MM.1S (cell line): ENCODE measurements at regions not wholly inside any gene's neighbourhood (a gene's known extent, or its start where the extent isn't known, plus 50 kb on each side); places are given as distances from the start of the nearest gene placed in this dataset.

Experiments used
- DNase-seq: peaks from one replicate; pipeline ENCODE4 v3.0.0-alpha.2; 2015
- H2AFZ ChIP-seq: fragments of 300-600 bp; sonication (generic); 2 replicates; pipeline ENCODE4 v1.6.0; 2016; ENCODE audit warnings: antibody characterized with exemption, low read length
- H3F3A ChIP-seq: fragments of 300-600 bp; sonication (generic); 2 replicates; pipeline ENCODE4 v1.6.1; 2016; ENCODE audit warnings: mild to moderate bottlenecking, antibody characterized with exemption, low read length, moderate library complexity, mixed read lengths; ENCODE audit not compliant: insufficient read depth
- H3K27ac ChIP-seq: fragments of 300-600 bp; sonication (generic); 2 replicates; pipeline ENCODE4 v1.5.1; 2016; ENCODE audit warnings: mild to moderate bottlenecking, low read length
- H3K27me3 ChIP-seq: fragments of 300-600 bp; sonication (generic); replicated peaks from 2 replicates; pipeline ENCODE4 v1.6.0; 2016; ENCODE audit warnings: low read length; ENCODE audit not compliant: insufficient read depth
- H3K36me3 ChIP-seq: fragments of 300-600 bp; sonication (generic); replicated peaks from 2 replicates; pipeline ENCODE4 v1.6.1; 2016; ENCODE audit warnings: mild to moderate bottlenecking, low read length, mixed read lengths; ENCODE audit not compliant: insufficient read depth
- H3K4me1 ChIP-seq: fragments of 300-600 bp; sonication (generic); 2 replicates; pipeline ENCODE4 v1.6.1; 2016; ENCODE audit warnings: low read length, mixed read lengths
- H3K4me2 ChIP-seq: fragments of 300-600 bp; sonication (generic); 2 replicates; pipeline ENCODE4 v1.6.0; 2016; ENCODE audit warnings: low read depth, low read length
- H3K4me3 ChIP-seq: fragments of 300-600 bp; sonication (generic); 2 replicates; pipeline ENCODE4 v1.5.1; 2016; ENCODE audit warnings: low read length, mixed read lengths
- H3K79me2 ChIP-seq: fragments of 300-600 bp; sonication (generic); 2 replicates; pipeline ENCODE4 v1.6.1; 2016; ENCODE audit warnings: mixed run types, low read length, mixed read lengths
- H3K9ac ChIP-seq: fragments of 300-600 bp; sonication (generic); 2 replicates; pipeline ENCODE4 v1.6.1; 2016; ENCODE audit warnings: low read length, mixed read lengths
- H3K9me2 ChIP-seq: fragments of 300-600 bp; sonication (generic); replicated peaks from 2 replicates; pipeline ENCODE4 v1.6.1; 2016; ENCODE audit warnings: mild to moderate bottlenecking, low read length, mixed read lengths; ENCODE audit not compliant: insufficient read depth
- H3K9me3 ChIP-seq: fragments of 300-600 bp; sonication (generic); replicated peaks from 2 replicates; pipeline ENCODE4 v1.6.1; 2016; ENCODE audit warnings: mild to moderate bottlenecking, low read length, mixed read lengths; ENCODE audit not compliant: insufficient read depth
- H4K20me1 ChIP-seq: fragments of 300-600 bp; sonication (generic); 2 replicates; pipeline ENCODE4 v1.6.1; 2016; ENCODE audit warnings: mild to moderate bottlenecking, low read length, moderate library complexity, mixed read lengths; ENCODE audit not compliant: insufficient read depth
- EZH2 ChIP-seq: fragments of 300-600 bp; sonication (generic); optimal IDR thresholded peaks from 2 replicates; pipeline ENCODE3; 2017; ENCODE audit warnings: low read depth, mild to moderate bottlenecking, antibody characterized with exemption, low read length, mixed read lengths
- EZH2phosphoT487 ChIP-seq: fragments of 300-600 bp; sonication (generic); IDR thresholded peaks from 2 replicates; pipeline ENCODE4 v1.6.1; 2018; ENCODE audit warnings: antibody characterized with exemption, low read length
- TF ChIP-seq, protein P1 (sequence below): fragments of 300-600 bp; sonication (generic); IDR thresholded peaks from 2 replicates; pipeline ENCODE4 v1.5.1; 2016; ENCODE audit warnings: antibody characterized with exemption, low read length, mixed read lengths

DNA sequence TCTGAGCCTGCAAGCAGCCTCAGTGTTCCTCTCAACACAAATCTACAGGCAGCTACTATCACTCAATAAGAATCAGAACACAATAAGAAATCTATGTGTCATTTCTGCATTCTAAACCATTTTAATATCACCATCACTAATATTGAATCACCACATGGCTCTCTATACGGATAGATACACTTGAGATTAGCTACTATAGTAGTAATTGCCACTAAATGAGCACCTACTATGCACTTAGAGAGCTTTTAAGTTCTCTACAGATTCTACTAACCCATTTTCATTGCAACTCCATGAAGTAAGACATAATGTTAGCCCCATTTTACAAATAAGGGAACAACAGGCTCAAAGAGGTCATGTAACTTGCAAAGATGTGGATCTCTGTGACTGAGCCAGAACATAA is 132.8 kb upstream of the DYNLRB2 start:
- no peaks in the 10 kb centered on the region for H3K9me2 ChIP-seq
- no peak overlapping the region for H3K4me3 ChIP-seq
- no peaks in the 10 kb centered on the region for H3K4me1 ChIP-seq
- no peaks in the 10 kb centered on the region for H3K9me3 ChIP-seq
- no peak for TF ChIP-seq EZH2
- TF ChIP-seq EZH2phosphoT487, result no peak
- TF ChIP-seq, protein P1, sequence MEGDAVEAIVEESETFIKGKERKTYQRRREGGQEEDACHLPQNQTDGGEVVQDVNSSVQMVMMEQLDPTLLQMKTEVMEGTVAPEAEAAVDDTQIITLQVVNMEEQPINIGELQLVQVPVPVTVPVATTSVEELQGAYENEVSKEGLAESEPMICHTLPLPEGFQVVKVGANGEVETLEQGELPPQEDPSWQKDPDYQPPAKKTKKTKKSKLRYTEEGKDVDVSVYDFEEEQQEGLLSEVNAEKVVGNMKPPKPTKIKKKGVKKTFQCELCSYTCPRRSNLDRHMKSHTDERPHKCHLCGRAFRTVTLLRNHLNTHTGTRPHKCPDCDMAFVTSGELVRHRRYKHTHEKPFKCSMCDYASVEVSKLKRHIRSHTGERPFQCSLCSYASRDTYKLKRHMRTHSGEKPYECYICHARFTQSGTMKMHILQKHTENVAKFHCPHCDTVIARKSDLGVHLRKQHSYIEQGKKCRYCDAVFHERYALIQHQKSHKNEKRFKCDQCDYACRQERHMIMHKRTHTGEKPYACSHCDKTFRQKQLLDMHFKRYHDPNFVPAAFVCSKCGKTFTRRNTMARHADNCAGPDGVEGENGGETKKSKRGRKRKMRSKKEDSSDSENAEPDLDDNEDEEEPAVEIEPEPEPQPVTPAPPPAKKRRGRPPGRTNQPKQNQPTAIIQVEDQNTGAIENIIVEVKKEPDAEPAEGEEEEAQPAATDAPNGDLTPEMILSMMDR, result no peak
- DNase-seq, result no peak
- H3F3A ChIP-seq, result no peaks in the 10 kb centered on the region
- no peak overlapping the region for H3K27ac ChIP-seq
- no peaks in the 10 kb centered on the region for H3K79me2 ChIP-seq
- no peaks in the 10 kb centered on the region for H4K20me1 ChIP-seq
- H2AFZ ChIP-seq, result no peak overlapping the region
- H3K9ac ChIP-seq, result no peak overlapping the region
- H3K4me2 ChIP-seq, result no peak overlapping the region
- H3K36me3 ChIP-seq, result no peaks in the 10 kb centered on the region
- no peaks in the 10 kb centered on the region for H3K27me3 ChIP-seq

DNA sequence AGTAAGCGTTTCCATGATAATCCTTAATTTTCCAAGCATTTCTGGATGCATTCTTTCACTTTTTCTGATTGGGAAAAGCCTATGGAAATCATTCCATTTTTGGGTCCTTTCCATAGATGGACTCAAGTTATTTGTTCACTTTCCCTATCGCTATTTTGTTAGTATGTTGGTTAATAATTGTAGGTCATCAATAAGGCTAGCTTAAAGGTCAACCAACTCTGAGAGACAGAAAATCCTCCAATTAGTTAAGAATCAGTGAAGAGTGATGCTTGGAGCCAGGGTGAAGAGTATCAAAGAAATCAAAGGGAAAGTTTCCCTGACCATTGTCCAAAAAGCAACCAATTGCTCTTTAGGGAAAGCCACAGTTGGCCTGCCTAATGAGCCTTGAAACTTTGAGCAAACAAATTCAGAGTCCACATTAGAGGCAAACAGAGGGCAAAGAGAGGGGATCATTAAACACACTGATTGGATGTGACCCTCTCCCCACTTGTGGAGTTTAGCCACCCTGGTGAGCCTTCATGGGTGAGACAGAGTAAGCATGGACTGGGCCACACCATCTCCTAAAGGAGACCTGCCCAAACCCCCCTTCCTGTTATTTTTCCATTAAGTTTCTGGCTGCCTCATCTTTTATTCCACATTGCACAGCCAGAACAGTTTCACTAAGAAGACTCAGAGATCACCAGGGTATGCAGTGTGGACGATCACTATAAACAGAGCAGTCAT is 133.4 kb upstream of the DYNLRB2 start:
- no peaks in the 10 kb centered on the region for H3K79me2 ChIP-seq
- no peak overlapping the region for H3K27ac ChIP-seq
- H4K20me1 ChIP-seq, result no peaks in the 10 kb centered on the region
- no peak for TF ChIP-seq EZH2
- TF ChIP-seq, protein P1, result no peak
- TF ChIP-seq EZH2phosphoT487, result no peak
- no peaks in the 10 kb centered on the region for H3K4me1 ChIP-seq
- no peak overlapping the region for H3K4me2 ChIP-seq
- H3F3A ChIP-seq, result no peaks in the 10 kb centered on the region
- no peak for DNase-seq
- H3K36me3 ChIP-seq, result no peaks in the 10 kb centered on the region
- H3K9me2 ChIP-seq, result no peaks in the 10 kb centered on the region
- no peaks in the 10 kb centered on the region for H3K9me3 ChIP-seq
- no peak overlapping the region for H3K4me3 ChIP-seq
- H2AFZ ChIP-seq, result no peak overlapping the region
- no peak overlapping the region for H3K9ac ChIP-seq
- no peaks in the 10 kb centered on the region for H3K27me3 ChIP-seq

DNA sequence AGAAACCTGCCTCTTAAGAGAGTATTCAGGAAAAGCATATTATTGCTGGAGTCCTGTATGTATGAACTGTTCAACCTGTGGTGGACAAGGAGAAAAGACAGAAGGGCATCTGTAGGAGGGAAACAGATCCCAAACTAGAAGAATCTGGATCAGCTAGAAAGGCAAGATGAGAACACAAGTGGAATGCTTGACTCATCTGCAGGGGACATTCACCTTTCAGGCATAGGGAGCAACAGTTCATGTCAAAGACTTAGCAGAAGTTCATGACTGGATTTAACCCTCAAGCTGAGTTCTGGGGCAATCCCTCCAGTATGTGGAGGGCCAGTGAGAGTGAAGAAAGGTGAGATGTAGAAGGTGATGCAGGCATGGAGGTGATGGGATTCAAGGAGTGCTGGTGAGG is 135.9 kb upstream of the DYNLRB2 start:
- TF ChIP-seq, protein P1, result no peak
- no peak for TF ChIP-seq EZH2phosphoT487
- no peak for TF ChIP-seq EZH2

More for the DNA sequence above, 135.9 kb upstream of the DYNLRB2 start:
- Histone ChIP-seq H3K4me1 (no peaks in the 10 kb centered on the region), H3K9me2 (no peaks in the 10 kb centered on the region), H3K9me3 (no peaks in the 10 kb centered on the region), H3K4me3 (no peak overlapping the region), H3K9ac (no peak overlapping the region), H4K20me1 (no peaks in the 10 kb centered on the region), H3K36me3 (no peaks in the 10 kb centered on the region), H2AFZ (no peak overlapping the region), H3K79me2 (no peaks in the 10 kb centered on the region), H3K27me3 (no peaks in the 10 kb centered on the region), H3F3A (no peaks in the 10 kb centered on the region), H3K27ac (no peak overlapping the region), H3K4me2 (no peak overlapping the region)
- DNase-seq, result no peak
